GM19023 (cell line): ENCODE measurements at regions not wholly inside any gene's neighbourhood (a gene's known extent, or its start where the extent isn't known, plus 50 kb on each side); places are given as distances from the start of the nearest gene placed in this dataset.
A peak's percentile ranks its signal among the peaks of the same experiment; 100 is the strongest.

Source experiments
- ATAC-seq: cut with Tn5 transposase; IDR thresholded peaks from one replicate; pipeline ENCODE4 v1.9.1; 2021; ENCODE audit warnings: mild to moderate bottlenecking, moderate library complexity; ENCODE audit not compliant: unreplicated experiment

GRCh38 chr18:27413495-27414401 is 228.6 kb upstream of the CHST9 start:
- no peak for ATAC-seq

- ATAC-seq, result no peak
Measured at GRCh38 chr18:27412556-27412955, 227.4 kb upstream of the CHST9 start.

- no peak for ATAC-seq
Measured at GRCh38 chr18:27411911-27412310, 226.8 kb upstream of the CHST9 start.

GRCh38 chr18:27411013-27411412 is 225.9 kb upstream of the CHST9 start:
- ATAC-seq, result no peak

GRCh38 chr18:27404855-27405254 is 219.7 kb upstream of the CHST9 start:
- no peak for ATAC-seq

- ATAC-seq, result no peak
Measured at GRCh38 chr18:27400001-27400400, 214.9 kb upstream of the CHST9 start.

GRCh38 chr18:27395752-27396151 is 210.6 kb upstream of the CHST9 start:
- ATAC-seq, result no peak

GRCh38 chr18:27394687-27395086 is 209.6 kb upstream of the CHST9 start:
- no peak for ATAC-seq

GRCh38 chr18:27382567-27383216 is 197.6 kb upstream of the CHST9 start:
- no peak for ATAC-seq

- ATAC-seq, result peak; percentile 65
Measured at GRCh38 chr18:27378431-27379095, 193.5 kb upstream of the CHST9 start.

GRCh38 chr18:27377251-27377650 is 192.1 kb upstream of the CHST9 start:
- ATAC-seq, result no peak

GRCh38 chr18:27372386-27372785 is 187.3 kb upstream of the CHST9 start:
- ATAC-seq, result no peak

GRCh38 chr18:27366665-27367064 is 181.6 kb upstream of the CHST9 start:
- no peak for ATAC-seq

GRCh38 chr18:27366151-27366550 is 181.0 kb upstream of the CHST9 start:
- ATAC-seq, result no peak

GRCh38 chr18:27363872-27364271 is 178.8 kb upstream of the CHST9 start:
- no peak for ATAC-seq

- ATAC-seq, result no peak
Measured at GRCh38 chr18:27361477-27361876, 176.4 kb upstream of the CHST9 start.

GRCh38 chr18:27355308-27355707 is 170.2 kb upstream of the CHST9 start:
- ATAC-seq, result no peak

GRCh38 chr18:27353273-27353672 is 168.2 kb upstream of the CHST9 start:
- no peak for ATAC-seq

GRCh38 chr18:27349284-27349882 is 164.3 kb upstream of the CHST9 start:
- ATAC-seq, result no peak

- no peak for ATAC-seq
Measured at GRCh38 chr18:27331606-27332005, 146.5 kb upstream of the CHST9 start.

GRCh38 chr18:27314996-27315395 is 129.9 kb upstream of the CHST9 start:
- no peak for ATAC-seq
